ENCODE measurements at regions not wholly inside any gene's neighbourhood (a gene's known extent, or its start where the extent isn't known, plus 50 kb on each side); places are given as distances from the start of the nearest gene placed in this dataset.
"Not testable (repeated sequence)": the region's sequence is repeated elsewhere in the genome, so short reads cannot be mapped to it uniquely, and the experiment has no call there.

DNA sequence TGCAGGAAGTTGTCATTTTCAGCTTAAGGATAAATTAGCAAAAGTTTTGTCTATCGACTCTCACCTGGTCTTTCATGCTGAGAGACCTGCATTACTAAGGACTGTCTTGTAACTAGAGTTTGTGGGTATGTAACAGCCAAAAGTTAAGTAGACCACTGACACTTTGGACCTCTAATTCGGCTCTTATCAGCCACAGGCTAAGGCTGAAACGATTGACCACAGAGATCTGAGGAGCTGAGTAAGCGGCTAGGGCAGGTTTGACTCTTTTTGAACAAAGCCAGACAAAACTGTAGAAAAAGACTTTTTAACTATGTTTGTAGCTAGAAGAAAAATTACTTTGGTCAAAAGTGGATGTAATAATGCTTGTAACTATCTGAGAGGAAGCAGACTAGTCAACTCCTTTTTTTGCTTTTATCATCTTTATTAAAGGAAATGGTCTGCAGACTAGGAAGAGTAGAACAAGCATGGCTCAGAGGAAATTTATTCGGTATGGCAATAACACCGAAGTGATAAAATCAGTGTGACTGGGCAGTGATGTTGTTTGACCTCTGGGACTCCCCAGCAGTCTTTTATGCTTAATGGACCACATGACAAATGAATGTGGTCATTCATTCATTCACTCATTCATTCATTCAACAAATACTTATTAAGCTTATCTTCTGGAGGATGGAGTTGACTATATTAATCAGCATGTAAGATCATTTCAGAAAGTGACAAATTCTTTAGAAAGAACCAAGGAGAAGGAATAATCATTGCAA, 725.0 kb upstream of the HS3ST5 start:
- DNase-seq (ENCODE audit: low spot score): no peak

DNA sequence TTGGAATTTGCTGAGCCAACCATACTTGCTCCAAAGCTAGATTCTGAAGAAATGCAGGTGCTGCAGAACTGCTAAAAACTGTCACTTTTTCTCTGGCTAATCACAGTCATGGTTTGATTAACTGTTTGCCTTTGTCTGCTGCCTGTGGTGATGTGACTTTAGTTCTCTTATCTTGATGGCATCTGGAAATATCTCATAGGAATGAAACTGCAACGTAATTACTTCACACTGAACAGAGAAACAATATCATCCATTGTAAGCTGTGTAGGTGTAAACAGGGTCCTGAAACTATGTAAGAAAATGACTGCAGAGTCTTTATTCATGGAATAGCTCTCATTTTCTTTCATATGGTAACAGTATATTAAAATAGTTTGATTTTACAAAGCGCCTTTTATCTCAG, 721.9 kb upstream of the HS3ST5 start:
- no peak for DNase-seq (ENCODE audit: low spot score)

DNA sequence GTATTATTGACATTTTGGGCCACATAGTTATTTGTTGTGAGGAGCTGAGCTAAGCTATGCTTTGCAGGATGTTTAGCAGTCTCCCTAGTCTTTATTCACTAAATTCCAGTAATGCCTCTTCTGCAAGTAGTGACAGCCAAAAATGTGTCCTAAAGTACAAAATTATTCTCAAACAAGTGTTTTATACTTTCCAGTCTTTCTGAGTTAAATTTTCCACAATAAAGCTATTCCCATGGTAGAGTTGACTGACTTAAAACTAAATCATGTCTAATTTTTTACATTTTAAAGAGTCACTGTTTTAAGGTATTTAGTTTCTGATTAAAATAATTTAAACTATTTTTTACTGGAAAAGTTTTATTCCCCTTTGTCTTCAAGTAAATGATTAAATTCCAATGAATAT, 717.8 kb upstream of the HS3ST5 start:
- no peak for DNase-seq (ENCODE audit: low spot score)

DNA sequence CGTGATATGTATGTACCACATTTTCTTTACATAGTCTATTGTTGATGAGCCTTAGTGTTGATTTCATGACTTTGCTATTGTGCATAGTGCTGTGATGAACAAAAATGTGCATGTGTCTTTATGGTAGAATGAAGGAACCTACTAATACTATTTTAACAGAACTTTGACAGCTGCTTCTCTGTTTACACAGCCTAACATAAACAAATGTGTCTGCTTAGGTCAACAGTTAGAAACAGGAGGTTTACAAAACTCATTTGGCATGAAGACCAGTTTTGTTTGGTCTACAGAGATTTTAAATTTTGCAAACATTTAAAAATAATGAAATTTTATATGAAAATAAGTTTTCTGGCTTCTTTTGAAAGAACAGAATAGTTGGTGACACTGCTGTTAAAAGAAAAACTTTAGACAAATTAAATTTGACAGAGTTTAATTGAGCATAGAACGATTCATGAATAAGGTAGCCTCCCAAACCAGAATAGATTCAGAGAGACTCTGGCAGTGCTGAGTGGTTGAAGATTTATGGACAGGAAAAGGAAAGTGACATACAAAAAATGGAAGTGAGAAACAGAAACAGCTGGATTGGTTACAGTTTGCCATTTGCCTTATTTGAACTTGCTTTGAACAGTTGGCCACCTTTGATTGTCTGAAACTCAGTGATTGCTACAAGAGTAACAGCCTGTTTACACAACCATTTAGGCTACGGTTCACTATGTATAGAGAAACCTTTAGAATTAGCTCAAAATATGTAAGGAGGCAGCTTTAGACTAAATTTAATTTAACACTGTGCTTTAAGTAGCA, 715.8 kb upstream of the HS3ST5 start:
- no peak for DNase-seq (ENCODE audit: low spot score)

DNA sequence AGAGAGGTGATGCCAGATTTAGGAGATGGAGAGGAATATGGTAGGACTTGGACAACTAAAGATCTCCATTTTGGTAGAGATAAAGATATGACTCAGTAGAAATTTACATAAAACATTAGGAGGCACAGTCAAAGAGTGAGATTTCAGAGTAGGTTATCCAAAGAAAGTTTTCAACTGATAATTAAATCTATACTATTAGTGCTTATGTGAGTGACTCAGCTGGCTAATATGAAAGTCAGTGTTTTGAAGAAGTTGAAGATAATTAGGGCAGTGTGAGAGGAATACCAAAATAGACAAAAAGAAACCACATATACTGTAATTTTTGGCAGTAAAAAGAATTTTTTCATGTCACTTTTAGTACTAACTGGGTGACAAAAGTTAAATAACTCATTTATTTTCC, 712.8 kb upstream of the HS3ST5 start:
- DNase-seq (ENCODE audit: low spot score): no peak

DNA sequence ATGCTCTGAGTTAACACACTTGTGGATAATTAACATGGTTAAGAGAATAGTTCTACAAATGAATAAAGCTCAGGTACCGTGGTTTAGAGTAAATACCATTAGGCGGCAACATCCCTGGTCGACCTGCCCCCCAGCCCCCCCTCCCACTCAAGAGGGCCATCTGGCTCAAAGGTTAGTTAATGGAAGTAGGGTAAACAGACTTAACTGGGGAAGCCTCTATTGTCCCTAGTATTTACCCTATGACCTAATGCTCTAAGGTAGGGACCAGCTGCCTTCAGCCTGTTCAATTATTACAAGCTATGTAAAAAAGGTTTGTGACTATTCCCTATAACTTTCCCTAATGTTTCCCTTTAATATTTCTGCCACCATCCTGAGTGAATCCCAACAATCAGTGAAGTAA, 711.4 kb upstream of the HS3ST5 start:
- DNase-seq (ENCODE audit: low spot score): not testable (repeated sequence)

DNA sequence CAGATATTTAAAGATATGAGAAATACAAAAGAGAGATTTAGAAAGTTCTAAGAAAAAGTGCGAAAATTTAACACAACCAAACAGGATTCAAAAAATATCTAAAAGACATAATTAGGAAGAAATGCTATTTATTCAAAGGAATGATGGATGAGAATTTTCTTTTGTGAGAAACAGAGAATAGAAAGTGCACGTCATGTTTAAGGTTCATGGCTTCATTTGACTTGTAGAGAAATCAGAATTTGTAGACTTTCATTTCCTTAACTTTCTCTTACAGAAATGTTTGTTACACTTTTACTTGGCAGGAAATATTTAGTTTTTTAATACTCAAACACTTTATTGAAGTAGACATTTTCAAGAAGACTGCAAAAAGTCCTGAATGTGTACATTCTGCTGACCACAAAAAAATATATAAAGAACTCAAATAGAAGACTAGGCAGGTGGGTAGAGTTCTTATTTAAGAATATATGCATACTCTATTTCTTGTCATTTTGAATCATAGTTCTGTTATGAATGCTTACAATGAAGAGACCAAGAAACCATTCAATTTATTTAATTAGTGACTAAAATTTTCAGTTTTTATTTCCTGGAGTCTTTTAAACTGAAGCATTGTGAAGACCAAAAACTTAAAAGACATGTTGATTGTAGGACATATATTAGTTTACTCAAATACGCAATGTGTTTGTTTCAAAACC, 710.5 kb upstream of the HS3ST5 start:
- no peak for DNase-seq (ENCODE audit: low spot score)

DNA sequence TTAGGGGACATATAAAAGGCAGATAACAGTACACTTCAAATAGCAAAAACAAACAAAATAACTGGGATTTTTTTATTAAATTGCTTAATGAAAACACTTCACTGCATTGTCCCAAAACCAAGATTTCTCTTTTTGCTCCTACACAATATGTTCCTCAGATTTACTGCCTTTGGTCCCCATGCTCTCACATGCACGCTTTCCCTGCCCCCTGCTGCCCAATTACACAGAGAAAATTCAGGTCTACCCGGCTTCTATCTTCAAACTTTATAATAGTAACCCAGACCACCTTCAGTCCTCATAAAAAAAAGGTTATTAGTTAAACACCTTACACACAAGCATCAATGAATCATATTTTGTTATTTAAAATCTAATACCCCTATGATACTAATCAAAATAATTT, 673.8 kb upstream of the HS3ST5 start:
- no peak for DNase-seq (ENCODE audit: low spot score)

DNA sequence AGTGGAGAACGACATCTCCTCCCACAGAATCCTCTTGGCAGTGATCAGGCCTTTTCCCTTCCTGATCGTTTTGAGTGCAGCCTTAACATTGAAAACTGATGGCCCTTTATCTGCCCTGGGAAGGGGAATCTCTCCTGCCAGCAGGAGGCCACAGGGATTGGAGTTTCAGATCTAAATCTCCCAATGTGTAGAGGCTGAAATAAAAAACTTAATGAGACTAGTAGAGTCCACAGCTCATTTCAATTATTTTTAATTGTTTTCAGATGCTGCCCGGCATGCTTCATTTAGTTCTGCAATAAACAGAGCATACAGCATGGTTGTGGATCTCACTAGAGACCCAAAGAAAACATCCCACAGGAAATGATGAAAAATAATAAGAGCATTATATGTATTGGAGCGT, 662.2 kb upstream of the HS3ST5 start:
- peak; percentile 4 for DNase-seq (ENCODE audit: low spot score)

DNA sequence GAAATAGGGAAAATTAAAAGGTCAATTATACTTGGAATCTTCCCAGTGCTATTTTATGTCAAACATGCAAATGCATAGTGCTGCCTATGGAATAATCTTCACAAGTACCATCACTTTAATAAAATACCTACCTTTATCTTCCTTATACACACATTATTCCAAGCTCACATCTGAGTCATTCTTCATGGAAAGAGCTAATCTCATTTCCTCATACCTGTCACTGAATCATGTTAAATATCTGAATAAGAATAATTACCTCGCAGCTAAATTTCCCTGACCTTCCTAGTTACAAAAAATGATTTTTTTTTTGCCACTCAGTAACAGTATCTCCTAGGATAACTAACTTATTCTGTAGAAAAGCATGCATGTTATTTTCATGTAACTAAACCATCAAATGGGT, 661.4 kb upstream of the HS3ST5 start:
- no peak for DNase-seq (ENCODE audit: low spot score)

DNA sequence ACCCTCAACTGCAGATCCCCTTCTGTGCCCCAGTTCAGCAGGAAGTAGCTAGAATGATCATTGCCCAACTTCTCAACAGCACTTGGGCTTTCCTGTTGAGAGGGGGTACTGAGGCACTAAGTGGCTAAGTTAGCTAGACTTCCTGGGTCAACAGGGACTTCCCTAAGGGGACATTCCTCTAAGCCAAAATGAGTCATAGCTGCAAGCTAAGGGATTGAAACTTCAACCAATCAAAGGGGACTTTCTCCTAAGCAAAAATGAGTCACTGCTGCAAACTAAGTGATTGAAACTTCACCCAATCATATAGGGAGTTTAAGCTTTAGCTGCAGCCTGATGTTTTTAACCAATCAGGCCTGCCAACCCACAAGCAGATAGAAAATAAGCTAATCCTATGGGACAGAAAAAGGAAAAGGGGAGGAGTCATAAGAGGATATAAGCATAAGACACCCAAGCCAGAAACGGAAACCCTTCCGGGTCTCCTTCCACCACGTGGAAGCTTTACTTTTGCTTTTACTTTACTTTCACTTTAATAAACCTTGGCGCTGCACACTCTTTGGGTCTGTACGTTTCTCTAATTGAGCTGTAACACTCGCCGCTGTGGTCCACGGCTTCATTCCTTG, 659.0 kb upstream of the HS3ST5 start:
- no peak for DNase-seq (ENCODE audit: low spot score)

DNA sequence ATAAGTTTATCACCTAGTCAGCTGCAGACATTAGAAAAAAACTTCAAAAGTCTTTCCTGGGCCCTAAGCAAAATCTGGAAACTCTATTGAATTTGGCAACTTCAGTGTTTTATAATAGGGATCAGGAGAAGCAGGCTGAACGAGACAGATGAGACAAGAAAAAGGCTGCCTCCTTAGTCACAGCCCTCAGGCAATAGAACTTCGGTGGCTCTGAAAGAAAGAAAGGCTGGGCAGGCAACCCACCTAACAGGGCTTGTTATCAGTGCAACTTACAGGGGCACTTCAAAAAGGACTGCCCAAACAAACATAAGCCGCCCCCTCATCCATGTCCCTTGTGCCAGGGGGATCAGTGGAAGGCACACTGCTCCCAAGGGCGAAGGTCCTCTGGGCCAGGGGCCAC, 657.9 kb upstream of the HS3ST5 start:
- no peak for DNase-seq (ENCODE audit: low spot score)

DNA sequence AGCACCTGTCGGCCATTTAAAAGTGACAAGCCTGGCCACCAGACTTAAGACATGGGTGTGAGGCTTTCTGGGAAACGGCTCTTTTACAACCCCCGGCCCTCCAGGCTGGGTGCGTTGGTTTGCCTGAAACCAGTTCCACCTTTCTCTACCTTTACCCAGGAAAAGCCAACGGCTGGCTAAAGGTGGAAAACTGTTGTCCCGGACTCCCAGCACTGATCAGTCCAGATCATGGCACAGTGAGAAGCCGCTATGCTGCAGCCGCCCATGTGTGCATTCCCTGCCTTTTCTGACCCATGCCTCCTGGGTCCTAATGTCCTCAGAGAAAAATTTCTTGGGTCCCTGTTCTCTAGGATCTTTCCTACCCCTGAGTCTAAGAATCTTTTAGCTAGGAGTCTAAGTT, 655.7 kb upstream of the HS3ST5 start:
- no peak for DNase-seq (ENCODE audit: low spot score)

DNA sequence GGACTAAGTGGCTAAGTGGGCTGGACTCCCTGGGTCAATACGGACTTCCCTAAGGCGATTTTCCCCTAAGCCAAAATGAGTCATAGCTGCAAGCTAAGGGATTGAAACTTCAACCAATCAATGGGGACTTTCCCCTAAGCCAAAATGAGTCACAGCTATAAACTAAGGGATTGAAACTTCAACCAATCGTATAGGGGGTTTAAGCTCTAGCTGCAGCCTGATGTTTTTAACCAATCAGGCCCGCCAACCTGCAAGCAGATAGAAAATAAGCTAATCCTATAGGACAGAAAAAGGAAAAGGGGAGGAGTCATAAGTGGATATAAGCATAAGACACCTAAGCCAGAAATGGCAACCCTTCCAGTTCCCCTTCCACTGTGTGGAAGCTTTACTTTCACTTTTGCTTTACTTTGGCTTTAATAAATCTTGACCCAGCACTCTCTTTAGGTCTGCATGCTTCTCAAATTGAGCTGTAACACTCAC, 655.0 kb upstream of the HS3ST5 start:
- no peak for DNase-seq (ENCODE audit: low spot score)

DNA sequence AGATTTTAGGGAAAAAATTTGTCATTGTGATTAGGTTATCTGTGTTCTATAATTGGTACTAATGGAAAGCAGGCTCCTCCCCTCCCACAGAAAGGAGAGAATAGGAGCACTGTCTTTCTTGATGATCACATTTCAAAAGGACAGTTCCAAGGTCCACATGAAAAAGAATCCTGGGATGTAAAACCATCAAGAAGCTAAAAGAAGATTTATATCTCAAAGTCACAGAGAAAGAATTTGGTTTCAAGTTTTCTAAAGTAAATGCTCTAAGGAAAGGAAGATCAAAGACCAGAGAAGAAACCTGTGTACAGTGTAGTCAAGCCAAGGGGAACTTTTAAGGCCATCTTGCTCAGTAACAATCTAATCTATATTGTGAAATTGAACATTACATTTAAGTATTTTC, 652.7 kb upstream of the HS3ST5 start:
- DNase-seq (ENCODE audit: low spot score): no peak

DNA sequence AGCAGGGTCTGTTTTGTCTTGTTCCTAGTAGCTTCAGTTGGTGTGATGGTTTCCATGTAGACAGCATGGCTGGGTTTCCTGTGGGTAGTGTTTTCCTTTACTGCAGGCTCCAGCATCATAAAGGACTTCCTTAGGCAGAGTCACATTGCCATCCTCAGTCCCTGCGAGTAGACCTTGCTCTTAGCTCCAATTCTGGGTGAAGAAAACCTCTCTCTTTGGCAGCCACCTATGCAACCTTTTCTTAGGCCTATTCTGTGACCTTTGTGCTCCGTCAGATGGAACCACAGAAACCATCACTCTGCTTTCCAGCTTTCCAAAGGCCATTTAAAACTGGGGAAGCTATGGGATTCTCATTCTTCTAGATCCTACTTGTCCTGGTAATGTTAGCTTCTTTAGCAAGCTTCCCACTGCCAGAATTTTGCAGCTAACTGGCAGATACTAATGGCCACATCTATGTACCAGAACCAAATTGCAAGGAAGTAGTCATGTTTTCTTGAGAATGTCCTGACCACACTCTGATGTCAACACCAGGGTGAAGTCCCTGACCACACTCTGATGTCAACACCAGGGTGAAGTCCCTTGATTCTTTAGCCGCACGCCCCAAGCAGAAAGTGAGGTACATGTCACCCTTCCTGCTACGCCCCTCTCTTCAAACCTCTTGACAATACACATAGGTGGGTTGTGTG, 646.6 kb upstream of the HS3ST5 start:
- no peak for DNase-seq (ENCODE audit: low spot score)

DNA sequence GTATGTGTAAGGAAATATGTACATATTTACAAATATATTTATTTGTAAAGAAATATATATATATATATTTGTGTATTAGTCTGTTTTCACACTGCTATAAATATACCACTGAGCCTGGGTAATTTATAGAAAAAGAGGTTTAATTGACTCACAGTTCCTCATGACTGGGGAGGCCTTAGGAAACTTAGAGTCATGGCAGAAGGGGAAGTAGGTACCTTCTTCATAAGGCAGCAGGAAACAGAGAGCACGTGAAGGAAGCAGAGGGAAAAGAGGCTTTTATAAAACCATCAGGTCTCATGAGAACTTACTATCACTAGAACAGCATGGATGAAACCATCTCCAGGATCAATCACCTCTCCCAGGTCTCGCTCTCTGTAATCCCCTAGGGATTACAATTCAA, 644.5 kb upstream of the HS3ST5 start:
- DNase-seq (ENCODE audit: low spot score): no peak

DNA sequence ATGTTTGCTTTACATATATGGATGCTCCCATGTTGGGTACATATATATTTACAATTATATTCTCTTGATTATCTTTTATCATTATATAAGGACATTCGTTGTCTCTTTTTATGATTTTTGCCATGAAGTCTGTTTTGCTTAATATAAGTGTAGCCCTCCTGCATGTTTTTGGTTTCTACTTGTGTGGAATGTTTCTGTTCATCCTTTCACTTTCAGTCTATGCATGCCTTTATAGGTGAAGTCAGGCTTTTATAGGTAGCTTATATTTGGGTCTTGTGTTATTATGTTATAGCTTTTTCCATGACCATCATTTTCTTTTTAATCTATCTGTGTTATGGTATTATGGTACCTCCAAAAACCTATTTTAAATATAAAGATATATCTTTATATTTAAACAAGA, 612.5 kb upstream of the HS3ST5 start:
- DNase-seq (ENCODE audit: low spot score): no peak

DNA sequence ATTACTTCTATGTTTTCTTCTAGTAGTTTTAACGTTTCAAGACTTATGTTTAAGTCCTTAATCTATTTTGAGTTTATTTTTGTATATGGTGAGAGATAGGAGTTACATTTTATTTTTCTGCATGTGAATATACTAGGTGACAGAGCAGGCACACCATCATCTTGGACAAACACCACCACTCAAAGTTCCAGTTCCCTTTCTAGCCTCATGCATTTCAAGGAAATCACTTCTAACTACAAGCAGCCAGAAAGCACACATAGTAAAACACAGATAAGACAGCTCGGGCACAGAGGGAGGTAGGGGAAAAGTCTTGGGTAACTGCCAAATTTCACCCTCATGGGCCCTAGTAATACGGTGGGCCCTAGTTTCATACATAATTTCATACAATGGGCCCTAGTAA, 609.4 kb upstream of the HS3ST5 start:
- no peak for DNase-seq (ENCODE audit: low spot score)

DNA sequence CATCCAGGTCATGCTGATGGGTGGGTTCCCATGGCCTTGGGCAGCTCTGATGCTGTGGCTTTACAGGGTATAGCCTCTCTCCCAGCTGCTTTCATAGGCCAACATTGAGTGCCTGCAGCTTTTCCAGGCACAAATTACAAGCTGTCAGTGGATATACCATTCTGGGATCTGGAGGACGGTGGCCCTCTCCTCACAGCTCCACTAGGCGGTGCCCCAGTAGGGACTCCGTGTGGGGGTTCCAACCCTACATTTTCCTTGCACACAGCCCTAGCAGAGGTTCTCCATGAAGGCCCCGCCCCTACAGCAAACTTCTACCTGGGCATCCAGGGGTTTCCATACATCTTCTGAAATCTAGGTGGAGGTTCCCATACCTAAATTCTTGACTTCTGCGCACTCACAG, 602.6 kb upstream of the HS3ST5 start:
- DNase-seq (ENCODE audit: low spot score): no peak

DNA sequence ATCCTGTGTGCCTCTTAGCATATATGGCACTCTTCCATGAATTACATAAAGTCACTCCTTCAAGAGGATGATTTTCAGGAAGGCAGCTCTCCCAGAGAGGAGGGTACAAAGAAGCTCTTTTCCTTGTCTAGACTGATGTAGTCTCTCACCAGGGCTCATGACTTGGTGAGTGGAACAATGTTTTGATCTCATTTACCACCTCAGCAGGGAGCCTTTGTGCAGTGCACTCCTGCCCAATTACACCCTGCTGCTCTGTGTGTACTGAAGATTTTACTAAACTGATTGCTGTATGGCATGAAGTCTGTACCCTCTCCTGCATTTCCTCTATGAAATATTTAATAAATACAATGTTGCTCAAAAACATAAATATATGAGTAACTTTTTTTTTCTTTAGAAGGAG, 598.3 kb upstream of the HS3ST5 start:
- DNase-seq (ENCODE audit: low spot score): no peak

DNA sequence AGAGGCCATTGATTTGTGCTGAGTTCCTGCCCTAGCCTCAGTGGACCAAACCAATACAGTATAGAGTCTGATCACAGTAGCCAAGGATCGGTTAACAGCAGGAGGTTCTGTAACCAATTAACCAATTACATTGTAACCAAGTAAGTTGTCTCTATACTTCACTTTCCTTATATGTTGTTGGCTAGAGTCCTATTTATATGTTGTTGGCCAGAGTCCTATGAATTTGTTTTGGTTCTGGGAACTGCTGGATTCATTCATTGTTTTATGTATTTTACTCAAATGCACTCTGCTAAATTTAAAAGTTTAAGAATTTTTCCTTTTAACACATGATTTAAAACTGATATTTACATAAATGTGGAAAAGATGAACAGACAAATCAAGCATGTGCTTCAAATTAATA, 597.4 kb upstream of the HS3ST5 start:
- no peak for DNase-seq (ENCODE audit: low spot score)
